GM12873 (cell line): ENCODE measurements at regions not wholly inside any gene's neighbourhood (a gene's known extent, or its start where the extent isn't known, plus 50 kb on each side); places are given as distances from the start of the nearest gene placed in this dataset.

ENCODE experiments used
- TF ChIP-seq, protein P1 (sequence below): IDR thresholded peaks from 2 replicates; pipeline ENCODE4 v1.5.1; 2012; ENCODE audit warnings: low read depth, mild to moderate bottlenecking, moderate library complexity, low read length, control low read depth; ENCODE audit not compliant: insufficient read depth; ENCODE audit errors: missing control alignments

DNA sequence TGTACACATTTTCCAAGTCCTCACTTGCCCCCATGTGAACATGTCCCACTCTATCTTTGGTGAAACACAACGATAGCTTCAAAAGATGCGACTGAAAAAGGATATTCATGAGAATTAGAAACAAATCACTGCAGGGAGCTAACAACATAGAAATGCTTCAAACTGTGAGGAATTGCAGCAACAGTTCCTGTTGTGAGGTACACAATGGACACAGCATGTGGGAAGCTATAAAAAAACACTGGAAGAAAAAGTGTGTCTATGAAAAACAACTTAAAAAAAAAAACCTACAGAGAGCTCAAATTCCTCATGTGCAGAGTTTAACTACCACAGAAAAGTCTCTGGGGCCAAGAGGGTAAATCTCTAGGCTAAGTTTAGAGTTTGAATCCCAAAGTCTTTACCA is 51.6 kb upstream of the BLTP1 start:
- TF ChIP-seq, protein P1, sequence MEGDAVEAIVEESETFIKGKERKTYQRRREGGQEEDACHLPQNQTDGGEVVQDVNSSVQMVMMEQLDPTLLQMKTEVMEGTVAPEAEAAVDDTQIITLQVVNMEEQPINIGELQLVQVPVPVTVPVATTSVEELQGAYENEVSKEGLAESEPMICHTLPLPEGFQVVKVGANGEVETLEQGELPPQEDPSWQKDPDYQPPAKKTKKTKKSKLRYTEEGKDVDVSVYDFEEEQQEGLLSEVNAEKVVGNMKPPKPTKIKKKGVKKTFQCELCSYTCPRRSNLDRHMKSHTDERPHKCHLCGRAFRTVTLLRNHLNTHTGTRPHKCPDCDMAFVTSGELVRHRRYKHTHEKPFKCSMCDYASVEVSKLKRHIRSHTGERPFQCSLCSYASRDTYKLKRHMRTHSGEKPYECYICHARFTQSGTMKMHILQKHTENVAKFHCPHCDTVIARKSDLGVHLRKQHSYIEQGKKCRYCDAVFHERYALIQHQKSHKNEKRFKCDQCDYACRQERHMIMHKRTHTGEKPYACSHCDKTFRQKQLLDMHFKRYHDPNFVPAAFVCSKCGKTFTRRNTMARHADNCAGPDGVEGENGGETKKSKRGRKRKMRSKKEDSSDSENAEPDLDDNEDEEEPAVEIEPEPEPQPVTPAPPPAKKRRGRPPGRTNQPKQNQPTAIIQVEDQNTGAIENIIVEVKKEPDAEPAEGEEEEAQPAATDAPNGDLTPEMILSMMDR = no peak

- TF ChIP-seq, protein P1 = no peak
These were observed 52.2 kb upstream of the BLTP1 start for GRCh38 chr4:122099896-122100295.

DNA sequence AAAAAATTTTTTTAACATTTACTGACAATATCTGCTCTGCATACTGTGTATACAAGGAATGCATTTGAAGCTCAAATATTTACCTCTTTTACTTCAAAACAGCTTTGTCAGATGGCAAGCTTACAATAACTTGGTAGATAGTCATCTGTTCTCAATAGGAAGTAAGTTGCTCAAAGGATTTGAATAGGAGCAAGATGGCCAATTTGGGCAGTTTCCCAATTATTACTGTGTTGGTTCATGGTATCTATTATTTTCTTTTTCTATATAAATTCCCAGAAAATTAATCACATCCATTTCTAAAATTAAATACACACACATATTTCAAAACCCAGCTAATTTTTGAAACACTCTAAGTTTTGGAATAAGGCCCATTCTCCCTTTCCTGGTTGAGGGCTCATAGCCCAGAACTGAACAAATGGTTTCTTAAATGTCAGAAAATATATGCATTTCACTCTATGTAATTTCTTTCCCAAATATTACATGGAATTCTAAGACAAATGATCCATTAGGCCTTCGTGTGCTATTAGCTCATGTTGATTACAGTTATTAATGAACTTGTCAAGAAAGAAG is 60.2 kb upstream of the BLTP1 start:
- TF ChIP-seq, protein P1 = no peak

DNA sequence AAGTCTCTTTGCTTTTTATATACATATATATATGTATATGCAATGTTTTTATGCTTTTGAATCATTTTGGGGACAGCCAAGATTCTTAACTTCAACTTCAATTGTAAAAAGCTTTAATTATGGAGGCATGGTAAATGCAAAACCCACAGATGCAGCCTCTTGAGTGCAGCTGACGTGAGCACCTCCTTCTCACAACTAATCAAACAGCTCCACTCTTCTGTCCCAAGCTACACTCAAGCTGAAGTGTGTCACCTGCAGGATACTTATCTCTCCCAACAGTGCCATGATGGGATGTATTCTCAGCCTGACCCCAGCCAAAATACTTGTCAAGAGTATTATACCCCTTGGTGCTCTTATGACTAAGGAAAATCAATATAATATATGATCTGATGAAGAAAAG is 60.7 kb upstream of the BLTP1 start:
- TF ChIP-seq, protein P1 = no peak

- TF ChIP-seq, protein P1 = no peak
These were observed 61.1 kb upstream of the BLTP1 start for GRCh38 chr4:122090989-122091388.

DNA sequence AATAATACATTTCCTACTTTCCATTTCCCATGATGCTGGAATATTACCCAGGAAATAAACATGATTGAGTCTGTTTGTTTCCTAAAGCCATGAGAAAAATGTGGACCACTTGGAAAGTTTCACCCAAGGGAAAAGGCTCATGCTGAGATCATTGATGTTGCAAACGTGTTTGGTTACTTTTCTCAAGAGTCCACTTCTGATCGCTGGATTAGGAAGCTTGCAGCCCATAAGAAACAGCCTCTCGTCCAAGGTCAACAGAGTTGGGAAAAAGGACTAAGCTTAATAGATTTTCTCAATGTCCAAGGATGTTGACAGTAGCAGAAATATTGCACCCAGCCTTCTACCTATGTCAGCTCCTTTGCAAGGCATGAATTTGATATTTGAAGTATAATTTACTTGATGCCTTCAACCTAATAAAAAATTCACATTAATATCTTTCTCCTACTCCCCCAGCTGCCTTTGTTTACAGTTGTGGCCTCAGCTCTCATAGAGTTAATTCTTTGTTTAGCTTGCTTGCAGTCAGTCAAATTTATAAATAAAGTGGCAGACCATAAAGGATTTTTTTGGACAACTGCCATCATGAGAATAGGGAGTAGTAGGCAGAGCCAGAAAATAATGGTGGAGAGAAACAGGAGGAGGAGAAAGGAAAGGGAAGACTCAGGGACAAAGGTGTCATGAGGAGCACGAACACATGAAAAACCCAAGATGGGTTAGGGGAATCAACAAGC is 65.6 kb upstream of the BLTP1 start:
- TF ChIP-seq, protein P1 = no peak

- TF ChIP-seq, protein P1 = no peak
These were observed 68.1 kb upstream of the BLTP1 start for GRCh38 chr4:122083989-122084388.
